ENCODE measurements at regions not wholly inside any gene's neighbourhood (a gene's known extent, or its start where the extent isn't known, plus 50 kb on each side); places are given as distances from the start of the nearest gene placed in this dataset.

DNA sequence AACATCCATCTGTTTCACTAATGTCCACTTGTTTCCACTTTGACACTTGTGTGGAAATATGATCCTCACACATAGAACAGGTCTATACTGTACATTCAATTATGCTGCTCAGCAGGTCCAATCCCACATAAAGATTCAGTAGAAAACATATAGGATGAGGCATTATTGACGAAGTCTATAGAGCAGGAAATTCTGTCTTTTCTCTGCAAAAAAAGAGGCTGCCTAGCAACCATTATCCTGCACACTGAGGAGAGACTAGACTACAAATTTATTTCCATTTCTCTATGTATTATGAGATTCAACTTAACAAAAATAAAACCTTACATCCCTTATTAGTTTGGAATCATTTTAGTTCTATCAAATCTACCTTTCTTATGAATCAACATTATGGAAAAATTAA, 204.6 kb upstream of the POM121L12 start:
- Histone ChIP-seq H3K27me3 (ENCODE audit: control insufficient read depth, low read length) (no peaks in the 10 kb centered on the region), H3K9me2 (replicated peaks; ENCODE audit: control insufficient read depth, low read length) (no peaks in the 10 kb centered on the region), H3F3A (ENCODE audit: control insufficient read depth, insufficient read depth) (no peaks in the 10 kb centered on the region), H3K4me2 (ENCODE audit: low read length) (no peak overlapping the region), H3K27ac (ENCODE audit: low read depth, low read length) (no peak overlapping the region), H4K20me1 (ENCODE audit: control insufficient read depth, insufficient read depth, low read depth, low read length) (no peaks in the 10 kb centered on the region), H3K9me3 (ENCODE audit: control insufficient read depth, insufficient read depth, low read length) (peaks cover 4% of the 10 kb centered on the region; the same call in 1 of the 2 replicates), H3K79me2 (ENCODE audit: control insufficient read depth, low read length) (no peaks in the 10 kb centered on the region), H3K4me1 (ENCODE audit: control insufficient read depth, low read length) (peaks cover 3% of the 10 kb centered on the region), H3K36me3 (ENCODE audit: control insufficient read depth, low read length) (no peaks in the 10 kb centered on the region), H3K4me3 (ENCODE audit: low read length) (no peak overlapping the region)
- TF ChIP-seq, protein P1, sequence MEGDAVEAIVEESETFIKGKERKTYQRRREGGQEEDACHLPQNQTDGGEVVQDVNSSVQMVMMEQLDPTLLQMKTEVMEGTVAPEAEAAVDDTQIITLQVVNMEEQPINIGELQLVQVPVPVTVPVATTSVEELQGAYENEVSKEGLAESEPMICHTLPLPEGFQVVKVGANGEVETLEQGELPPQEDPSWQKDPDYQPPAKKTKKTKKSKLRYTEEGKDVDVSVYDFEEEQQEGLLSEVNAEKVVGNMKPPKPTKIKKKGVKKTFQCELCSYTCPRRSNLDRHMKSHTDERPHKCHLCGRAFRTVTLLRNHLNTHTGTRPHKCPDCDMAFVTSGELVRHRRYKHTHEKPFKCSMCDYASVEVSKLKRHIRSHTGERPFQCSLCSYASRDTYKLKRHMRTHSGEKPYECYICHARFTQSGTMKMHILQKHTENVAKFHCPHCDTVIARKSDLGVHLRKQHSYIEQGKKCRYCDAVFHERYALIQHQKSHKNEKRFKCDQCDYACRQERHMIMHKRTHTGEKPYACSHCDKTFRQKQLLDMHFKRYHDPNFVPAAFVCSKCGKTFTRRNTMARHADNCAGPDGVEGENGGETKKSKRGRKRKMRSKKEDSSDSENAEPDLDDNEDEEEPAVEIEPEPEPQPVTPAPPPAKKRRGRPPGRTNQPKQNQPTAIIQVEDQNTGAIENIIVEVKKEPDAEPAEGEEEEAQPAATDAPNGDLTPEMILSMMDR (IDR thresholded peaks at IDR 0.05; ENCODE audit: low read depth, low read length, poor library complexity, severe bottlenecking), result no peak
- TF ChIP-seq EZH2phosphoT487 (IDR thresholded peaks at IDR 0.05; ENCODE audit: borderline replicate concordance, low read length), result no peak

DNA sequence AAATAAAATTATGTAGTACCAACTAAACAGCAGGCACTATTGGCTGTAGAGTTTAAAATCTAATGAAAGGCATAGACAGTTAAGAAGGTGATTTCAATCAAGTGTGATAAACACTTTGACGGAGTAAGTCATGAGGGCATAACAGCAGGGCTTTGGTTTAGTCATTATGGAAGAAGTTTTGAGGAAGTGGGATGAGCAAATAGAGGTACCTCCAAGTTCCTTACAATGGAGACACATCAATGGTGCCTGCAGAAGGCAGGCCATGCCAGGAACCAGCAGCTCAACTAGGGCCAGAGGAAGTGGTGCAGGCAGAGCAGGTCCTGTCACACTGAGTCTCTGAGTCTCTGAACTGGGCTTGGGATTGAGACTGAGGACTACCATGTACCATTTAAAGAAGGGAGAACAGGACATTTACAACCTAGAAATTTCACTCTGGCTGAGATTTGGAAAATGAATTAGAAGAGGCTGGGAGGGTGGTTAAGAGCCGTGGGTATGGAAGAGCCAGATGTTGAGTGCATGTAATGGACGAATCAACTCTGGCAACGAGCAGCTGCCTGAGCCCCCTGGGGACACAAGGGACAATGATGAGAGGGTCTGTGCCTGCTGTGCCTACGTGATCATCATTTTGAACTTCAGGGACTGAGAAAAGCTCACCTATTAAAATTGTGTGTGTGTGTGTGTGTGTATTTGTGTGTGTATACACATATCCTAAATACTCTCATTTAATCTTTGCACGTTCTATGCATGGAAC, 208.7 kb upstream of the POM121L12 start:
- TF ChIP-seq, protein P1 (IDR thresholded peaks at IDR 0.05; ENCODE audit: low read depth, low read length, poor library complexity, severe bottlenecking), result no peak
- TF ChIP-seq EZH2phosphoT487 (IDR thresholded peaks at IDR 0.05; ENCODE audit: borderline replicate concordance, low read length), result no peak
- no peak overlapping the region for H3K4me2 ChIP-seq (ENCODE audit: low read length)
- no peaks in the 10 kb centered on the region for H3K36me3 ChIP-seq (ENCODE audit: control insufficient read depth, low read length)
- no peaks in the 10 kb centered on the region for H3F3A ChIP-seq (ENCODE audit: control insufficient read depth, insufficient read depth)
- H4K20me1 ChIP-seq (ENCODE audit: control insufficient read depth, insufficient read depth, low read depth, low read length), result no peaks in the 10 kb centered on the region
- H3K4me1 ChIP-seq (ENCODE audit: control insufficient read depth, low read length), result peaks cover 9% of the 10 kb centered on the region
- no peak overlapping the region for H3K27ac ChIP-seq (ENCODE audit: low read depth, low read length)
- H3K79me2 ChIP-seq (ENCODE audit: control insufficient read depth, low read length), result no peaks in the 10 kb centered on the region
- H3K27me3 ChIP-seq (ENCODE audit: control insufficient read depth, low read length), result no peaks in the 10 kb centered on the region
- peaks cover 22% of the 10 kb centered on the region for H3K9me3 ChIP-seq (ENCODE audit: control insufficient read depth, insufficient read depth, low read length)
- H3K9me2 ChIP-seq (replicated peaks; ENCODE audit: control insufficient read depth, low read length), result no peaks in the 10 kb centered on the region
- no peak overlapping the region for H3K4me3 ChIP-seq (ENCODE audit: low read length)

DNA sequence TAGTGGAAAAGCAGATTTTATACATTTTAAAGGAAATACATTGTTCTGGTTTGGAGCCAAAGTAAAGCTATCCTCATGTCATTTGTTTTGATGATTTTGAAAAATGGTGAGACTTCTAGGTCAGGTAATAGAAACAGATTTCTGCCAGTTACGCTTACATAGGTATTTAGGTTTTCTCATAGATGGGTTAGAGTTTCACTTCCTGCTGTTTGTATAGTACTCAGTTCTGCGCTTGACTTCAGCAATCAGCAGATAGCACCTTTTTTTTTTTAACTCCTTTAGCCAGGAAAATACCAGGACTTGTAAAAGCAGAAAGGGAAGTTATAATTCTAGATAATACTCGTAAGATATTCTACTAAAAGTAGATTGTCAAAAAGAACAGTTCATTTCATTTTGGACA, 209.8 kb upstream of the POM121L12 start:
- no peak overlapping the region for H3K4me3 ChIP-seq (ENCODE audit: low read length)
- H3K9me3 ChIP-seq (ENCODE audit: control insufficient read depth, insufficient read depth, low read length), result peaks cover 31% of the 10 kb centered on the region
- no peak overlapping the region for H3K4me2 ChIP-seq (ENCODE audit: low read length)
- TF ChIP-seq, protein P1 (IDR thresholded peaks at IDR 0.05; ENCODE audit: low read depth, low read length, poor library complexity, severe bottlenecking), result no peak
- TF ChIP-seq EZH2phosphoT487 (IDR thresholded peaks at IDR 0.05; ENCODE audit: borderline replicate concordance, low read length), result no peak
- no peaks in the 10 kb centered on the region for H4K20me1 ChIP-seq (ENCODE audit: control insufficient read depth, insufficient read depth, low read depth, low read length)
- no peaks in the 10 kb centered on the region for H3K9me2 ChIP-seq (replicated peaks; ENCODE audit: control insufficient read depth, low read length)
- no peaks in the 10 kb centered on the region for H3F3A ChIP-seq (ENCODE audit: control insufficient read depth, insufficient read depth)
- H3K27ac ChIP-seq (ENCODE audit: low read depth, low read length), result no peak overlapping the region
- no peaks in the 10 kb centered on the region for H3K27me3 ChIP-seq (ENCODE audit: control insufficient read depth, low read length)
- H3K36me3 ChIP-seq (ENCODE audit: control insufficient read depth, low read length), result peaks cover 2% of the 10 kb centered on the region; the same call in 1 of the 2 replicates
- H3K4me1 ChIP-seq (ENCODE audit: control insufficient read depth, low read length), result peaks cover 9% of the 10 kb centered on the region
- H3K79me2 ChIP-seq (ENCODE audit: control insufficient read depth, low read length), result no peaks in the 10 kb centered on the region

Measured in DOHH2 (cell line).